Fibroblast of mammary gland (primary cell): ENCODE measurements at regions not wholly inside any gene's neighbourhood (a gene's known extent, or its start where the extent isn't known, plus 50 kb on each side); places are given as distances from the start of the nearest gene placed in this dataset.
"Not testable (repeated sequence)": the region's sequence is repeated elsewhere in the genome, so short reads cannot be mapped to it uniquely, and the experiment has no call there.

Source experiments
- DNase-seq: peaks from one replicate; pipeline ENCODE4 v3.0.0-alpha.2; 2010; ENCODE audit warnings: low read depth
- H3K4me3 ChIP-seq: 2 replicates; pipeline ENCODE4 v1.5.1; 2011; ENCODE audit warnings: low read depth, mild to moderate bottlenecking, low read length, moderate library complexity; ENCODE audit not compliant: control insufficient read depth
- CTCF ChIP-seq: conservative IDR thresholded peaks from 2 replicates; pipeline ENCODE4 v1.5.1; 2011; ENCODE audit warnings: low read depth, low read length, inconsistent platforms; ENCODE audit not compliant: control insufficient read depth, insufficient read depth

GRCh38 chr6:28632326-28632851, 106.7 kb downstream of the GPX5 start:
- DNase-seq, result no peak
- no peak overlapping the region for H3K4me3 ChIP-seq
- no peak for TF ChIP-seq CTCF

GRCh38 chr6:28633445-28634215, 107.9 kb downstream of the GPX5 start:
- no peak for DNase-seq
- TF ChIP-seq CTCF, result no peak

GRCh38 chr6:28634411-28634760, 108.7 kb downstream of the GPX5 start:
- no peak for DNase-seq
- peak overlapping the region; percentile 60 for H3K4me3 ChIP-seq
- TF ChIP-seq CTCF, result no peak

More at GRCh38 chr6:28633445-28634215, 107.9 kb downstream of the GPX5 start:
- no peak overlapping the region for H3K4me3 ChIP-seq

GRCh38 chr6:28634761-28635546, 109.3 kb downstream of the GPX5 start:
- DNase-seq, result peak; percentile 36
- H3K4me3 ChIP-seq, result peak overlapping the region; percentile 60
- TF ChIP-seq CTCF, result no peak

GRCh38 chr6:28635547-28636158, 110.0 kb downstream of the GPX5 start:
- DNase-seq, result no peak
- peak overlapping the region; percentile 60 for H3K4me3 ChIP-seq
- no peak for TF ChIP-seq CTCF

- no peak for DNase-seq
- no peak for TF ChIP-seq CTCF
- no peak overlapping the region for H3K4me3 ChIP-seq
These were observed 113.2 kb downstream of the GPX5 start for GRCh38 chr6:28638787-28639430.

- not testable (repeated sequence) for H3K4me3 ChIP-seq, DNase-seq
These were observed 114.0 kb downstream of the GPX5 start for GRCh38 chr6:28639445-28640290.
